GM12873 (cell line): ENCODE measurements at regions not wholly inside any gene's neighbourhood (a gene's known extent, or its start where the extent isn't known, plus 50 kb on each side); places are given as distances from the start of the nearest gene placed in this dataset.

Source experiments
- CTCF ChIP-seq: IDR thresholded peaks from 2 replicates; pipeline ENCODE4 v1.5.1; 2012; ENCODE audit warnings: low read depth, mild to moderate bottlenecking, moderate library complexity, low read length, control low read depth; ENCODE audit not compliant: insufficient read depth; ENCODE audit errors: missing control alignments

GRCh38 chr10:131803860-131804425 is 96.9 kb upstream of the PPP2R2D start:
- no peak for TF ChIP-seq CTCF

GRCh38 chr10:131804551-131805295 is 96.1 kb upstream of the PPP2R2D start:
- TF ChIP-seq CTCF = no peak

- TF ChIP-seq CTCF = no peak
Measured at GRCh38 chr10:131805696-131806095, 95.1 kb upstream of the PPP2R2D start.

GRCh38 chr10:131806146-131806545 is 94.7 kb upstream of the PPP2R2D start:
- no peak for TF ChIP-seq CTCF

- no peak for TF ChIP-seq CTCF
Measured at GRCh38 chr10:131806646-131807317, 94.0 kb upstream of the PPP2R2D start.

GRCh38 chr10:131808370-131808930 is 92.4 kb upstream of the PPP2R2D start:
- TF ChIP-seq CTCF = no peak
